Coronary artery (tissue), 2 donors: ENCODE measurements at regions not wholly inside any gene's neighbourhood (a gene's known extent, or its start where the extent isn't known, plus 50 kb on each side); places are given as distances from the start of the nearest gene placed in this dataset.

ENCODE experiments used
- DNase-seq: peaks from one replicate; pipeline ENCODE4 v3.0.0-alpha.2; 2017; ENCODE audit warnings: low spot score
- H3K27ac ChIP-seq, 2 donors: fragments of 200-600 bp; sonication (generic); one replicate each; pipeline ENCODE4 v1.5.1; 2016 to 2019
- H3K4me3 ChIP-seq: fragments of 200-600 bp; sonication (generic); 2 replicates; pipeline ENCODE4 v1.5.1; 2016; ENCODE audit warnings: mild to moderate bottlenecking, moderate library complexity
- TF ChIP-seq, protein P1 (sequence below): fragments of 200-600 bp; sonication (generic); IDR thresholded peaks from one replicate; pipeline ENCODE4 v1.5.1; 2019; ENCODE audit warnings: antibody characterized with exemption

DNA sequence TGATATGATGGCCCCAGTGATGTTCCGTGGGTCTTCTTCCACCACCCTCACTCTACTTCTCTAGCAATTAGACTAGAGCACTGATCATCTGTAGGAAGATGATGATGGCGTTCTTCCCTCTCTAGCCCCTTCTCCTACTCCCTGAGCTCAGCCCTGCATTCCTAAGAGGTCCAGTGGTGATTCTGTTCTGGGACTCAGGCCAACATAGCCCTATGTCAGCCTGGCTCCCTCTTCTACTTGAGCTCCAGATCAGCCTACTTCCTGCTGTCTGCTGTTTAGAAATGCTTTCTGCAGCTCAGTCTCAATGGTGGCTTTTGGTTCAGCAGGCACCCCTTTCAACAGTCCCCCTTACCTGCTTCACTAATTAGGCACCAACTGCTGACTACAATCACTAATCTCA, 86.1 kb upstream of the ZBED5 start:
- Histone ChIP-seq H3K4me3 (no peak overlapping the region), H3K27ac (no peak overlapping the region)
- TF ChIP-seq, protein P1, sequence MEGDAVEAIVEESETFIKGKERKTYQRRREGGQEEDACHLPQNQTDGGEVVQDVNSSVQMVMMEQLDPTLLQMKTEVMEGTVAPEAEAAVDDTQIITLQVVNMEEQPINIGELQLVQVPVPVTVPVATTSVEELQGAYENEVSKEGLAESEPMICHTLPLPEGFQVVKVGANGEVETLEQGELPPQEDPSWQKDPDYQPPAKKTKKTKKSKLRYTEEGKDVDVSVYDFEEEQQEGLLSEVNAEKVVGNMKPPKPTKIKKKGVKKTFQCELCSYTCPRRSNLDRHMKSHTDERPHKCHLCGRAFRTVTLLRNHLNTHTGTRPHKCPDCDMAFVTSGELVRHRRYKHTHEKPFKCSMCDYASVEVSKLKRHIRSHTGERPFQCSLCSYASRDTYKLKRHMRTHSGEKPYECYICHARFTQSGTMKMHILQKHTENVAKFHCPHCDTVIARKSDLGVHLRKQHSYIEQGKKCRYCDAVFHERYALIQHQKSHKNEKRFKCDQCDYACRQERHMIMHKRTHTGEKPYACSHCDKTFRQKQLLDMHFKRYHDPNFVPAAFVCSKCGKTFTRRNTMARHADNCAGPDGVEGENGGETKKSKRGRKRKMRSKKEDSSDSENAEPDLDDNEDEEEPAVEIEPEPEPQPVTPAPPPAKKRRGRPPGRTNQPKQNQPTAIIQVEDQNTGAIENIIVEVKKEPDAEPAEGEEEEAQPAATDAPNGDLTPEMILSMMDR, result no peak
- DNase-seq, result no peak

DNA sequence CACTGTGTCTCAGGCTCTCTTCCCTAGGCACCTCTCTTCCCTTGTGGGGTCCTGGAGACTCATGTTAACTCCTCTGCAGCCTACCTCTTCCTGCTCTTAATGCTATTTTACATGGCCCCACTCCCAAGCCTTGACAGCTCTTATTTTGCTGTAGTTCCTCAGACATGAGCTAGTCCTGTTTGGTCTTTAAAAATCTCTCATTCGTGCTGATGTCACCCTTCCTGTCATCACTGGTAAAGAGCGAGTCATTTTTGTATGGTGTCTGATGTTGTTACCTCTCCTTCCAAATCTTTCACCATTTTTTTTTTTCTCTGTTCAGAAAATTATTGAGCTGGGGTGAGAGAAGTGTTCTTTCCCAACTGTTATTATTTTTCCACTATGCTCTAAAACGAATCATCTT, 84.8 kb upstream of the ZBED5 start:
- no peak for DNase-seq

DNA sequence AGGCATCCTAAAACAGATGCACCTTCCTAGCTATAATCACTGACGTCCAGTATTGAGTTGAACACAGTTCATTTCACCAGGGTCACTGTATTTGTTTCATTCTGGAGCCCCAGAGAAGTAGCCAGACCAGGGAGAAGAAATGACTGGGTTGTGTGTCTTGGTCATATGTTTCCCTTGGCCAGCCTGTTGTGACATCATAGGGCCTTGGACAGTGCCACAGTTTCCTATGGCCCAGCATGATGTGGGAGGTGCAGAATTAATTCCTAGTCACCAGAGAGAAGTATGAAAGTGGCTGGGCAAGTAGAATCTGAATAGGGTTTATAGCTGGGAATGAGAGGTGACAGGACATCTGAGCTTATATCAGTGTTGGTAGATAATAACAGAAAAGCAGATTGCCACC, 84.0 kb upstream of the ZBED5 start:
- no peak overlapping the region for H3K27ac ChIP-seq
- no peak for DNase-seq
- TF ChIP-seq, protein P1, result no peak
- no peak overlapping the region for H3K4me3 ChIP-seq

More for the DNA sequence above, 84.8 kb upstream of the ZBED5 start:
- TF ChIP-seq, protein P1, result no peak
- no peak overlapping the region for H3K27ac ChIP-seq
- no peak overlapping the region for H3K4me3 ChIP-seq

DNA sequence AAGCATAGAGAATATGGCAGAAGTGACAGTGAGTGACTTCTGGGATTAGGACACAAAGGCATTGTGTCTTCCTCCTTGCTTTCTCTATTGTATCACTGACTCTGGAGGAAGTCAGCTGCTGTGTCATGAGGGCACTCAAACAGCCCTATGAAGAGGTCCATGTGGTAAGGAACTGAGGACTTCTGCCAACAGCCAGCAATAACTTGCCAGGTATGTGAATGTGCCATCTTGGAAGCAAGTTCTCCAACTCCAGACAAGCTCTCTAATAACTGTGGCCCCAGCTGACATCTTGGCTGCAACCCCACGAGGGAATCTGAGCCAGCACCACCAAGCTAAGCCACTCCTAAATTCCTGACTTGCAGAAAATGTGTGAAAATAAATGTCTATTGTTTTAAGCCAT, 83.6 kb upstream of the ZBED5 start:
- no peak for DNase-seq
- TF ChIP-seq, protein P1, result no peak
- Histone ChIP-seq H3K27ac (no peak overlapping the region), H3K4me3 (no peak overlapping the region)

DNA sequence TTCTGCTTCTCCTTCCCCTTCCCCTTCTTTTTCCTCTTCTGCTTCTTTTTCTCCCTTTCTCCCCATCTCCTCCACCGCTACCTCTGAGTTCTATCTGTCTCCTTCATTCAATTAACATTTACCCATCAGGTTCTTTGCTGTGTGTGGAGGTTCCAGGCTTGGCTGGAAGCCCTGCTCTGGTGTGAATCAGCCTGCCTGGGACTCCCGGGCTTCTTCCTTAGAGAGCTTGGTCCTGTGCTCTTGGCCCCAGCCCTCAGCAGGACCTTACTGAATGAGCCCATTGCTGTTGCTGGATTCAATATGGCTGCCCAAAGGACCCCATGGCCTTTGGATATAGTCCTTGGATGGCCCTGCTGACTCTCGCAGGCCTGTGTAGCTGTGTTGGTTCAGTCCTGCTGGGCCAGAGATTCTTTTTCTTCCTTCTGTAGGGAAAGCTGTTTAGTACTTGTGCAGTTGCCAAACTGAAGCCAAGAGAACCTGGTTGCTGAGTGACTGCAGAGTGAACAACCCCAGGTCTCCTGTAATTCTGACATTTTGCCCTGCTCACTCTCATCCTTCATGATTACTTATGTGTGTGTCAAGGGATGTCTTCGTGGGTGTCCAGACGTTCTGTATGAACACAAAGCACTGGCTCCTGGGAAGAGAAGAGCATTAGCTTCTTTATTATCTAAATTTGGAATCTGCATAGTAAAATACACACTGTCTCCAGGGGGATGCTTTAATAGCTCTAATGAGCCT, 81.0 kb upstream of the ZBED5 start:
- Histone ChIP-seq H3K4me3 (no peak overlapping the region), H3K27ac (no peak overlapping the region)
- TF ChIP-seq, protein P1, result no peak
- DNase-seq, result no peak

DNA sequence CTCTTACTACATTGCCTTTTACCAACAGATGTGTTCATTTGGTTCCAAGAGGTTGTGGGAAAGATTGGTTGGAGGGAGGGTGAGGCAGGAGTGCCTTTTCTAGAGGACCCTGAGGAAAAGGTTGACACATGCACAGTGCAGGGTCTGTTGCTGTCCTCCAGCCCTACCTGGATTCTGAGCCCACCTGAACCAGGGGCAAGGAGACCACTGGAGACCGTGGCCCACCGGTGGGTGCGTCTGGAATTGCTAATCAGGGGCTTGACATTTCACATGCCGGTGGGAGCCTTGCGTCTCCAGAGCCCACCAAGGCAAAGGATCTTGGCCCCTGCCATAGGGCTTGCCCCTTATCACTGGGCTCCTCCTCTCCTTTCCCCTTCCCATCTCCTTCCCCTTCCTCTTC, 80.4 kb upstream of the ZBED5 start:
- no peak for DNase-seq
- no peak overlapping the region for H3K27ac ChIP-seq
- H3K4me3 ChIP-seq, result no peak overlapping the region
- TF ChIP-seq, protein P1, result no peak

DNA sequence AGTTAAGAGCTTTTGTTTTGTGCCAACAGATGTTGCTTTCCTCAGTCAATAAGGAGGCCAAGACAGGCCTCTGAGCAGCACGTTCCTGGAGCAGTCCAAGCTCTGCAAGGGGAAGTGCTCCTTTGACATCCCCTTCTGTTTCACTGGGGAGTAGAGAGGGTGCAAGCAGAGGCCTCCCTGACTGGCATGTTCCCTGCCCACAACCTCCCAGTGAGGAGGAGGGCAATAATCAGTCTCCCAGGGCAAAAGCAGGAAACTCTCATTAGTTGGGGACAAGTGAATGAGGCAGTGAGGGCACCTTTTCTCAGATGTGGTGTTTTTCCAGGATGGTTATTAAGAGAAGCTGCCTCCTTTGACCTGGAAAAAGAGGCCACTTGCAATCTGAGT, 79.5 kb upstream of the ZBED5 start:
- TF ChIP-seq, protein P1, result no peak
- Histone ChIP-seq H3K4me3 (no peak overlapping the region), H3K27ac (no peak overlapping the region)
- DNase-seq, result no peak
